ENCODE measurements at regions not wholly inside any gene's neighbourhood (a gene's known extent, or its start where the extent isn't known, plus 50 kb on each side); places are given as distances from the start of the nearest gene placed in this dataset.

DNA sequence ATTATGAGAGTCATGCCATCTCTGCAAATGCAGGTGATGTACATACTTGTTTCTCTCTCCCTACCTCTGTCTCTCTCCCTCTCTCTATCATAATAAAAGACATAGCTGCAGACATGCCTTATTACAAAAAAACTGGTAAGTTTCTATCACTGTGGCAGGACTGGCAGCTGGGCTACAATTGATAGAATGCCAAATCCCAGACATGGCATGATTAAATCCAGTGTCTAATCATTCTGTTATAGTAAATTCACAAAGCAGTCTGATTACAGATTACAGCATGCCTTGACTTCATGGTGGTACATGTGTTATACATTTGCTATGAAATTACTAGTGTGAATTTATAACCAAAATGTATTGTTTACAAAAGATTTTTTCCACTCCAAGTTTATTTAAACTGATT, 854.7 kb downstream of the TMTC2 start:
- no peaks in the 10 kb centered on the region for H3K36me3 ChIP-seq
- no peak overlapping the region for H3K4me3 ChIP-seq
- H3K27me3 ChIP-seq (ENCODE audit: low read depth): no peaks in the 10 kb centered on the region
- ATAC-seq (no peak), DNase-seq (no peak)
- intact Hi-C loops (cut with DNase I): no loop called here
- no peaks in the 10 kb centered on the region for H3K4me1 ChIP-seq
- TF ChIP-seq, protein P1, sequence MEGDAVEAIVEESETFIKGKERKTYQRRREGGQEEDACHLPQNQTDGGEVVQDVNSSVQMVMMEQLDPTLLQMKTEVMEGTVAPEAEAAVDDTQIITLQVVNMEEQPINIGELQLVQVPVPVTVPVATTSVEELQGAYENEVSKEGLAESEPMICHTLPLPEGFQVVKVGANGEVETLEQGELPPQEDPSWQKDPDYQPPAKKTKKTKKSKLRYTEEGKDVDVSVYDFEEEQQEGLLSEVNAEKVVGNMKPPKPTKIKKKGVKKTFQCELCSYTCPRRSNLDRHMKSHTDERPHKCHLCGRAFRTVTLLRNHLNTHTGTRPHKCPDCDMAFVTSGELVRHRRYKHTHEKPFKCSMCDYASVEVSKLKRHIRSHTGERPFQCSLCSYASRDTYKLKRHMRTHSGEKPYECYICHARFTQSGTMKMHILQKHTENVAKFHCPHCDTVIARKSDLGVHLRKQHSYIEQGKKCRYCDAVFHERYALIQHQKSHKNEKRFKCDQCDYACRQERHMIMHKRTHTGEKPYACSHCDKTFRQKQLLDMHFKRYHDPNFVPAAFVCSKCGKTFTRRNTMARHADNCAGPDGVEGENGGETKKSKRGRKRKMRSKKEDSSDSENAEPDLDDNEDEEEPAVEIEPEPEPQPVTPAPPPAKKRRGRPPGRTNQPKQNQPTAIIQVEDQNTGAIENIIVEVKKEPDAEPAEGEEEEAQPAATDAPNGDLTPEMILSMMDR (IDR thresholded peaks at IDR 0.05): no peak
- no peaks in the 10 kb centered on the region for H3K9me3 ChIP-seq
- no peak overlapping the region for H3K27ac ChIP-seq

DNA sequence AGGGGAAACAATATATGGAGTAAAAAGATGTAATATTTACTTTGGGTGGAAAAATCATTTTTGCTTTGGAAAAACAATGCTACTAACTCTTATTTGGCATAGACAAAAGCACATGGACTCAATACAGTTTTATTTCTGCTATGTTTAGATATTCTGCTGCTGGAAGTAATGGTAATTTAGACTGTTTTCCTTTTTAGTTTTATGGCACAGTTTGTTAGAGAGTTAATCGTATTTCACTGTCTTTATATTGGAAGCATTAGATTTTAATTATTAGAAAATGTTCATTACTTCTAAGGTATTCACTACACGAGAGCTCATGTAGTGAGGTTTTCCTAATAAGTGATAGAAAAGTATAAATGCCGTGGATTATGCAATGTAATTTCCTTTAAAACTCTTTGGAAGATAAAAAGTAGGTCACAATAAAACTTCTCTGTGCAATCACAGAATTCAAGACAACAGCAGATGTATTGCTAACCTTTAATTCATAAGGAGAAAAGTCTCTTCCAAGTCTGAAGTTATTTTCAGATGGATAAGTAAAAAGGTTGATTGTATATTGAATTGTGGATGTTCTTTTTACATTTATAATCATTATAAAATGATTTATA, 851.8 kb downstream of the TMTC2 start:
- TF ChIP-seq, protein P1 (IDR thresholded peaks at IDR 0.05): no peak
- ATAC-seq: no peak

DNA sequence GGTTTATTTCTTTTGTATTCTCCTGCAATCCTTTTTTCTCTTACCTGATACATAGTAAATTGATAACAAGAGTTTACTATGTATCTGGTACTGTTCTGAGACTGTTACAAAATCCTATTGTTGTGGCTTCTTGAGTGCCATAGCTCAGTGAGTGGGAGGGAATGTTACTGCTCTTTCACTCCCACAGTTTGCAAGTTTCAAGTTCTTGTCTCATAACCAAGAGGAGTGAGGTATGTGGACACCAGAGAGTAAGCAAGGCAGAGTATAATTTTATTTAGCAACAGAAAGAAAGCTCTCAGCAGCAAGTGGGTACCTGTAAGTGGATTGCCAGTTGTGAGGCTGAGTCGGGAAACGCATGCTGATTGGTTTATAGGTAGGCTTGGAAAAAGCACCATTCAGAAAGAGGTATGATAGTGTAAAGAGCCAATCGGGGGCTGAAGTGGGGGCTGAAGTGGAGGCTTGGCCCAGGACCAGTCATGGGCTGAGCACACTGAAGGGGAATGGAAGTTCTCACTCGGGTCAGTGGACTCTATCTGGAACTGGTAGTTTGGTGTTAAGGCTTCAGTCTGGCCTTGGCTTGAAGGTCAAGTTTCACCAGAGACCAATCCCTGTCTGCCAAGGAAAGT, 850.8 kb downstream of the TMTC2 start:
- Histone ChIP-seq H3K4me3 (no peak overlapping the region), H3K9me3 (no peaks in the 10 kb centered on the region), H3K27ac (no peak overlapping the region), H3K27me3 (ENCODE audit: low read depth) (no peaks in the 10 kb centered on the region), H3K36me3 (no peaks in the 10 kb centered on the region), H3K4me1 (no peaks in the 10 kb centered on the region)
- intact Hi-C loops (cut with DNase I): no loop called here
- peak in 1 of 2 donors; percentile 14 for ATAC-seq
- DNase-seq: no peak
- TF ChIP-seq, protein P1 (IDR thresholded peaks at IDR 0.05): no peak

More for the DNA sequence above, 851.8 kb downstream of the TMTC2 start:
- Histone ChIP-seq H3K36me3 (no peaks in the 10 kb centered on the region), H3K9me3 (no peaks in the 10 kb centered on the region), H3K27me3 (ENCODE audit: low read depth) (no peaks in the 10 kb centered on the region), H3K4me1 (no peaks in the 10 kb centered on the region), H3K4me3 (no peak overlapping the region), H3K27ac (no peak overlapping the region)
- intact Hi-C loops (cut with DNase I): no loop called here
- no peak for DNase-seq

DNA sequence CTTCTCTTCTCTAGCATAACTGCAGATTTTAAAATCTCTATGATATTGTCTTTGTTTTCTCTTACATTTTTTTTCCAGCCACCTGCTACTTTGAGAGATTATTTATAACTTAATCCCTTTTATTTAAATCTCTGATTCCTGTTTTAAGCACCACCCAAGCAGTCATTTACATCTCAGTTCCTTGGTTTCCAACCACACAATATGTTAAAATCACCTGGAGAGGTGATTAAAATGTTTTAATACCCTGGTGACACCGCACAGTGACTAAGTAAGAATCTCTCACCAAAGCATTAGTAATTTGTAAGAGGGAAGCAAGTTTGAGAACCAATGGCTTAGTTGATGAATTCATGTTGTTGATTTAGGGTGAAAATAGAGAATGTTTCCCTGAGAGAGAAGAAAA, 849.8 kb downstream of the TMTC2 start:
- H3K4me1 ChIP-seq: no peaks in the 10 kb centered on the region
- no peak overlapping the region for H3K4me3 ChIP-seq
- intact Hi-C loops (cut with DNase I): no loop called here
- H3K9me3 ChIP-seq: no peaks in the 10 kb centered on the region
- H3K27ac ChIP-seq: no peak overlapping the region
- no peaks in the 10 kb centered on the region for H3K36me3 ChIP-seq
- DNase-seq: no peak
- TF ChIP-seq, protein P1 (IDR thresholded peaks at IDR 0.05): no peak
- ATAC-seq: no peak
- no peaks in the 10 kb centered on the region for H3K27me3 ChIP-seq (ENCODE audit: low read depth)

DNA sequence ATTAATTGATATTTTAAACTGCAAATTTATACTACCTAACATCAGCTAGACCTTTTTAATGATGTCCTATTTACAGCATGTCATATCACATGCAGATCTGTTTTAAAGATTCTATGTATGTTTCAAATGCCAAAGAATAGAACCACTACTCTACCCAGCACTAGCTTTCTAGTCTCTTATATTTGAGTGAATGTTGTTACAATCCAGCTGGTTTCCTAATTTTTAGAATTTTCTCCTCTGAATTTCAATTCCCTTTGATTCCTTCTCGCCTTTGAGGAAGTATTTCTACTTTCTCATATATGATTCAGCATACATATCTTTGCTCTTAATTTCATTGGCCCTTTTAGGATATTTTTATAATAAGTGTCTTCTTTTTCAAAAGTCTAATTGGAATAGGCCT, 841.9 kb downstream of the TMTC2 start:
- Histone ChIP-seq H3K4me1 (no peaks in the 10 kb centered on the region), H3K9me3 (no peaks in the 10 kb centered on the region), H3K27ac (no peak overlapping the region), H3K4me3 (no peak overlapping the region), H3K27me3 (ENCODE audit: low read depth) (no peaks in the 10 kb centered on the region), H3K36me3 (no peaks in the 10 kb centered on the region)
- intact Hi-C loops (cut with DNase I): no loop called here
- ATAC-seq (no peak), DNase-seq (no peak)
- TF ChIP-seq, protein P1 (IDR thresholded peaks at IDR 0.05): no peak

Data from lower lobe of right lung (tissue), 2 donors.